PC-3 (cell line): ENCODE measurements at regions not wholly inside any gene's neighbourhood (a gene's known extent, or its start where the extent isn't known, plus 50 kb on each side); places are given as distances from the start of the nearest gene placed in this dataset.

Source experiments
- ATAC-seq: fragments of 200-7000 bp; cut with Tn5 transposase; 2 replicates; pipeline ENCODE4 v1.9.1; 2020; ENCODE audit warnings: mild to moderate bottlenecking, moderate library complexity
- BruUV-seq: library from RNA; stranded (reverse); fragments of 400-500 nt; replicated peaks from 2 replicates; lab custom pipeline; 2021; lab: Mats Ljungman, UMichigan
- CTCF ChIA-PET: fragments of 300-600 bp; sonication (Branson Sonifier 250); formaldehyde crosslinking; loops from one replicate; lab custom pipeline; 2022; ENCODE audit warnings: antibody characterized with exemption; lab: Charles Lee
- POLR2A ChIA-PET: fragments of 300-600 bp; sonication (Branson Sonifier 250); formaldehyde crosslinking; loops from one replicate; lab custom pipeline; 2022; ENCODE audit warnings: antibody characterized with exemption; ENCODE audit not compliant: unreplicated experiment; lab: Charles Lee
- DNase-seq: peaks from one replicate; pipeline ENCODE4 v3.0.0-alpha.2; 2015
- H2AFZ ChIP-seq: fragments of 300-600 bp; sonication (generic); 2 replicates; pipeline ENCODE4 v1.6.0; 2016; ENCODE audit warnings: antibody characterized with exemption, low read length
- H3F3A ChIP-seq: fragments of 300-600 bp; sonication (generic); one replicate; pipeline ENCODE4 v1.6.0; 2017; ENCODE audit warnings: antibody characterized with exemption, low read length, control low read depth, mild to moderate bottlenecking; ENCODE audit not compliant: unreplicated experiment
- H3K27ac ChIP-seq: fragments of 300-600 bp; sonication (generic); 2 replicates; pipeline ENCODE4 v1.5.1; 2016; ENCODE audit warnings: mild to moderate bottlenecking, low read length
- H3K27me3 ChIP-seq: fragments of 300-600 bp; sonication (generic); 2 replicates; pipeline ENCODE4 v1.6.1; 2016; ENCODE audit warnings: low read length, mixed read lengths
- H3K36me3 ChIP-seq: fragments of 300-600 bp; sonication (generic); 2 replicates; pipeline ENCODE4 v1.6.1; 2016; ENCODE audit warnings: low read depth, mixed run types, low read length, mixed read lengths
- H3K4me1 ChIP-seq: fragments of 300-600 bp; sonication (generic); 2 replicates; pipeline ENCODE4 v1.5.1; 2016; ENCODE audit warnings: low read length; ENCODE audit not compliant: insufficient read depth
- H3K4me2 ChIP-seq: fragments of 300-600 bp; sonication (generic); 2 replicates; pipeline ENCODE4 v1.6.0; 2016; ENCODE audit warnings: low read length
- H3K4me3 ChIP-seq: fragments of 300-600 bp; sonication (generic); 2 replicates; pipeline ENCODE4 v1.5.1; 2016; ENCODE audit warnings: mild to moderate bottlenecking, low read length, mixed read lengths
- H3K79me2 ChIP-seq: fragments of 300-600 bp; sonication (generic); 2 replicates; pipeline ENCODE4 v1.6.1; 2017; ENCODE audit warnings: low read length, mixed read lengths
- H3K9ac ChIP-seq: fragments of 300-600 bp; sonication (generic); 2 replicates; pipeline ENCODE4 v1.6.0; 2016; ENCODE audit warnings: mild to moderate bottlenecking, low read length
- H3K9me2 ChIP-seq: fragments of 300-600 bp; sonication (generic); replicated peaks from 2 replicates; pipeline ENCODE4 v1.6.1; 2016; ENCODE audit warnings: mixed run types, low read length, mixed read lengths
- H3K9me3 ChIP-seq: fragments of 300-600 bp; sonication (generic); 2 replicates; pipeline ENCODE4 v1.6.1; 2016; ENCODE audit warnings: low read length, mixed read lengths
- H4K20me1 ChIP-seq: fragments of 300-600 bp; sonication (generic); 2 replicates; pipeline ENCODE4 v1.6.1; 2016; ENCODE audit warnings: low read length, mixed read lengths
- CTCF ChIP-seq: fragments of 300-600 bp; sonication (generic); conservative IDR thresholded peaks from 2 replicates; pipeline ENCODE4 v1.5.1; 2017; ENCODE audit warnings: antibody characterized with exemption, low read depth, mild to moderate bottlenecking, low read length
- EZH2 ChIP-seq: fragments of 300-600 bp; sonication (generic); IDR thresholded peaks from one replicate; pipeline ENCODE4 v1.6.1; 2017; ENCODE audit warnings: antibody characterized with exemption, mild to moderate bottlenecking, low read length; ENCODE audit not compliant: unreplicated experiment
- EZH2phosphoT487 ChIP-seq: fragments of 300-600 bp; sonication (generic); IDR thresholded peaks from 2 replicates; pipeline ENCODE4 v1.6.1; 2018; ENCODE audit warnings: mild to moderate bottlenecking, antibody characterized with exemption, low read length, borderline replicate concordance
- intact Hi-C: fragments of 100-400 bp; cut with micrococcal nuclease; formaldehyde crosslinking; loops from 2 replicates; pipeline ENCODE4 v1.9.0; 2023

- no peak for DNase-seq
- Histone ChIP-seq H3K27ac (no peak overlapping the region), H3K27me3 (no peaks in the 10 kb centered on the region), H4K20me1 (no peaks in the 10 kb centered on the region), H3K4me2 (no peak overlapping the region), H3K79me2 (no peaks in the 10 kb centered on the region), H3K9me3 (no peaks in the 10 kb centered on the region), H2AFZ (no peak overlapping the region), H3K36me3 (no peaks in the 10 kb centered on the region), H3K4me1 (no peaks in the 10 kb centered on the region), H3K9me2 (no peaks in the 10 kb centered on the region), H3K9ac (no peak overlapping the region), H3F3A (no peaks in the 10 kb centered on the region), H3K4me3 (no peak overlapping the region)
- no peak for ATAC-seq
- BruUV-seq, result no TSS peak
- no peak for TF ChIP-seq EZH2
- TF ChIP-seq CTCF, result no peak
- TF ChIP-seq EZH2phosphoT487, result no peak
- intact Hi-C loops, result no loop called here
- ChIA-PET POLR2A (no interaction called here), CTCF (no interaction called here)
These were observed 103.5 kb upstream of the ENPEP start for GRCh38 chr4:110372485-110372884.

GRCh38 chr4:110371016-110371770 is 104.8 kb upstream of the ENPEP start:
- no peaks in the 10 kb centered on the region; the same call in 1 of the 2 replicates for H3K27me3 ChIP-seq
- no peak overlapping the region for H3K4me2 ChIP-seq
- no peak for ATAC-seq
- H3F3A ChIP-seq, result no peaks in the 10 kb centered on the region
- no TSS peak for BruUV-seq
- no peak for DNase-seq
- CTCF ChIA-PET, result no interaction called here
- POLR2A ChIA-PET, result no interaction called here
- H3K4me3 ChIP-seq, result no peak overlapping the region
- H4K20me1 ChIP-seq, result no peaks in the 10 kb centered on the region
- intact Hi-C loops, result no loop called here
- H3K79me2 ChIP-seq, result no peaks in the 10 kb centered on the region
- H3K4me1 ChIP-seq, result no peaks in the 10 kb centered on the region
- no peaks in the 10 kb centered on the region for H3K9me2 ChIP-seq
- no peak overlapping the region for H2AFZ ChIP-seq
- H3K9me3 ChIP-seq, result no peaks in the 10 kb centered on the region
- H3K27ac ChIP-seq, result no peak overlapping the region
- no peaks in the 10 kb centered on the region for H3K36me3 ChIP-seq
- TF ChIP-seq EZH2phosphoT487 (no peak), EZH2 (no peak), CTCF (no peak)
- no peak overlapping the region for H3K9ac ChIP-seq

GRCh38 chr4:110368409-110368808 is 107.5 kb upstream of the ENPEP start:
- ATAC-seq (no peak), DNase-seq (no peak)
- no TSS peak for BruUV-seq
- Histone ChIP-seq H3K79me2 (no peaks in the 10 kb centered on the region), H3K4me2 (no peak overlapping the region), H3K9me2 (no peaks in the 10 kb centered on the region), H3K9me3 (no peaks in the 10 kb centered on the region), H3K36me3 (no peaks in the 10 kb centered on the region), H4K20me1 (no peaks in the 10 kb centered on the region), H2AFZ (no peak overlapping the region), H3K4me1 (no peaks in the 10 kb centered on the region), H3K27me3 (no peaks in the 10 kb centered on the region; the same call in 1 of the 2 replicates), H3K9ac (no peak overlapping the region), H3K27ac (no peak overlapping the region), H3F3A (no peaks in the 10 kb centered on the region), H3K4me3 (no peak overlapping the region)
- ChIA-PET POLR2A (no interaction called here), CTCF (no interaction called here)
- intact Hi-C loops, result no loop called here
- no peak for TF ChIP-seq CTCF
- no peak for TF ChIP-seq EZH2
- TF ChIP-seq EZH2phosphoT487, result no peak
